ENCODE measurements at regions not wholly inside any gene's neighbourhood (a gene's known extent, or its start where the extent isn't known, plus 50 kb on each side); places are given as distances from the start of the nearest gene placed in this dataset.

- in situ Hi-C loops (cut with MboI; ENCODE audit: low pct_unique_long_range_greater_than_20kb, low sequenced_read_pairs, unreplicated experiment) = no loop called here
- no peak for DNase-seq (ENCODE audit: low spot score)
- TF ChIP-seq CTCF (IDR thresholded peaks at IDR 0.05; ENCODE audit: extremely low read depth, insufficient read depth, missing control alignments) = no peak
Measured at GRCh38 chr13:65011378-65011777, 2218.8 kb downstream of the PCDH9 start.

GRCh38 chr13:64997438-64997837 is 2232.7 kb downstream of the PCDH9 start:
- TF ChIP-seq CTCF (IDR thresholded peaks at IDR 0.05; ENCODE audit: extremely low read depth, insufficient read depth, missing control alignments) = no peak
- no peak for DNase-seq (ENCODE audit: low spot score)
- in situ Hi-C loops (cut with MboI; ENCODE audit: low pct_unique_long_range_greater_than_20kb, low sequenced_read_pairs, unreplicated experiment) = no loop called here

GRCh38 chr13:64993514-64994164 is 2236.5 kb downstream of the PCDH9 start:
- no peak for TF ChIP-seq CTCF (IDR thresholded peaks at IDR 0.05; ENCODE audit: extremely low read depth, insufficient read depth, missing control alignments)
- in situ Hi-C loops (cut with MboI; ENCODE audit: low pct_unique_long_range_greater_than_20kb, low sequenced_read_pairs, unreplicated experiment) = no loop called here
- no peak for DNase-seq (ENCODE audit: low spot score)

- in situ Hi-C loops (cut with MboI; ENCODE audit: low pct_unique_long_range_greater_than_20kb, low sequenced_read_pairs, unreplicated experiment) = no loop called here
- no peak for TF ChIP-seq CTCF (IDR thresholded peaks at IDR 0.05; ENCODE audit: extremely low read depth, insufficient read depth, missing control alignments)
Measured at GRCh38 chr13:64992314-64992713, 2237.8 kb downstream of the PCDH9 start.

GRCh38 chr13:64985075-64985474 is 2245.1 kb downstream of the PCDH9 start:
- in situ Hi-C loops (cut with MboI; ENCODE audit: low pct_unique_long_range_greater_than_20kb, low sequenced_read_pairs, unreplicated experiment) = no loop called here
- DNase-seq (ENCODE audit: low spot score) = no peak
- no peak for TF ChIP-seq CTCF (IDR thresholded peaks at IDR 0.05; ENCODE audit: extremely low read depth, insufficient read depth, missing control alignments)

More at GRCh38 chr13:64992314-64992713, 2237.8 kb downstream of the PCDH9 start:
- no peak for DNase-seq (ENCODE audit: low spot score)

GRCh38 chr13:64962404-64962803 is 2267.7 kb downstream of the PCDH9 start:
- in situ Hi-C loops (cut with MboI; ENCODE audit: low pct_unique_long_range_greater_than_20kb, low sequenced_read_pairs, unreplicated experiment) = no loop called here
- DNase-seq (ENCODE audit: low spot score) = no peak

More at GRCh38 chr13:64962404-64962803, 2267.7 kb downstream of the PCDH9 start:
- no peak for TF ChIP-seq CTCF (IDR thresholded peaks at IDR 0.05; ENCODE audit: extremely low read depth, insufficient read depth, missing control alignments)

Data from GM13977 (cell line).